ENCODE measurements at regions not wholly inside any gene's neighbourhood (a gene's known extent, or its start where the extent isn't known, plus 50 kb on each side); places are given as distances from the start of the nearest gene placed in this dataset.

DNA sequence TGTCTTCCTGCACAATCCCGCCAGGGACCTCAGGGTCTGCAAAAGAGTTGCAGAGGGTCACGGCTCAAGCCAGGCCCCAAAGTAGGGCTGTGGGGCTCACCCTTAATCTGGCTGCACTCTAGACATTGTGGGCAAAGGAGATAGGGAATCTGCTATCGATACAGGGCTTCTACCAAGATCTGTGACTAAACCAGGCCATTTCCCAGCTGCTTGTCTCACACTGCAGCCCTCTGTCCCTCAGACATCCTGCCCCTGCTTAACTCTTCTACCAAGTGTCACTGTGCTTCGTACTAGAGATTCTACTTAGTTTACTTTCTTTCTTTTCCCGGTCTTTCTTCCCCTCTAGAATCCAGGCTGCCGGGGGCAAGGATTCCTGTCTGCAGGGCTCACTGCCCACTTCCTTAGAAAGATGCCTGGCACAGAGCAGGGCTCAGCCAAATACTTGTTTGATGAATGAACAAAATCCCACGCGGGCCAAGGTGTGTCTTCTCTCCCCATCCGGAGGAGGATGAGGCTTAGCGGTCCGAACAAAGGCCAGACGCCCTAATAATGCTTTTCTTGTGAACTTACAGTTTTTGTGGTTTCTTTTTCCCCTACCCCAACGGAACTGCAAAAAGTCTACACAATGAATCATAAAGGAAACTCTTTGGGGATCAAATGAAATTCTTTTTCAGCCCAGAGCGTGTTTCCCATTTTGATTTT, 61.3 kb upstream of the ANO1 start:
- H4K20me1 ChIP-seq (ENCODE audit: control insufficient read depth, insufficient read depth, low read length, poor library complexity, severe bottlenecking): no peaks in the 10 kb centered on the region
- H3K79me2 ChIP-seq (ENCODE audit: control insufficient read depth, insufficient read depth, low read length): no peaks in the 10 kb centered on the region
- H3K36me3 ChIP-seq (replicated peaks in 1 of 2; ENCODE audit: control extremely low read depth in 1 of 2, control insufficient read depth in 1 of 2, extremely low read depth in 1 of 2, insufficient read depth in 2 of 2, low read length in 1 of 2): no peaks in the 10 kb centered on the region
- Mint-ChIP-seq H3K9me3 (ENCODE audit: insufficient read depth) (no peaks in the 10 kb centered on the region), H3K27me3 (peaks cover 7% of the 10 kb centered on the region), H3K4me3 (no peak overlapping the region), H3K27ac (no peak overlapping the region), H3K4me1 (no peaks in the 10 kb centered on the region)
- H3K27ac ChIP-seq (ENCODE audit: low read length in 2 of 2): no peak overlapping the region
- intact Hi-C loops (cut with micrococcal nuclease): no loop called here
- H3K9ac ChIP-seq (ENCODE audit: low read length): no peak overlapping the region
- ChIA-PET CTCF (no interaction called here), POLR2A (no interaction called here)
- H3K27me3 ChIP-seq (replicated peaks in 1 of 4; ENCODE audit: control extremely low read depth in 1 of 4, control insufficient read depth in 3 of 4, insufficient read depth in 4 of 4, low read length in 3 of 4): no peaks in the 10 kb centered on the region
- 49% methylated on average over 9 of the region's 14 CpGs for WGBS (ENCODE audit: insufficient coverage)
- no peak overlapping the region for H3K4me3 ChIP-seq (ENCODE audit: control extremely low read depth in 1 of 5, extremely low read depth in 1 of 5, insufficient read depth in 1 of 5, low read depth in 2 of 5, low read length in 4 of 5)
- peaks cover 0 to 4% (median 0%) of the 10 kb centered on the region in 3 donors for H3K9me3 ChIP-seq (ENCODE audit: control extremely low read depth in 1 of 3, control insufficient read depth in 2 of 3, insufficient read depth in 1 of 3, low read length in 2 of 3)
- H3K4me2 ChIP-seq (replicated peaks; ENCODE audit: low read depth, low read length, poor library complexity, severe bottlenecking): no peak overlapping the region
- H3K4me1 ChIP-seq (ENCODE audit: control insufficient read depth in 2 of 2, insufficient read depth in 2 of 2, low read length in 2 of 2): no peaks in the 10 kb centered on the region
- TF ChIP-seq, protein P1, sequence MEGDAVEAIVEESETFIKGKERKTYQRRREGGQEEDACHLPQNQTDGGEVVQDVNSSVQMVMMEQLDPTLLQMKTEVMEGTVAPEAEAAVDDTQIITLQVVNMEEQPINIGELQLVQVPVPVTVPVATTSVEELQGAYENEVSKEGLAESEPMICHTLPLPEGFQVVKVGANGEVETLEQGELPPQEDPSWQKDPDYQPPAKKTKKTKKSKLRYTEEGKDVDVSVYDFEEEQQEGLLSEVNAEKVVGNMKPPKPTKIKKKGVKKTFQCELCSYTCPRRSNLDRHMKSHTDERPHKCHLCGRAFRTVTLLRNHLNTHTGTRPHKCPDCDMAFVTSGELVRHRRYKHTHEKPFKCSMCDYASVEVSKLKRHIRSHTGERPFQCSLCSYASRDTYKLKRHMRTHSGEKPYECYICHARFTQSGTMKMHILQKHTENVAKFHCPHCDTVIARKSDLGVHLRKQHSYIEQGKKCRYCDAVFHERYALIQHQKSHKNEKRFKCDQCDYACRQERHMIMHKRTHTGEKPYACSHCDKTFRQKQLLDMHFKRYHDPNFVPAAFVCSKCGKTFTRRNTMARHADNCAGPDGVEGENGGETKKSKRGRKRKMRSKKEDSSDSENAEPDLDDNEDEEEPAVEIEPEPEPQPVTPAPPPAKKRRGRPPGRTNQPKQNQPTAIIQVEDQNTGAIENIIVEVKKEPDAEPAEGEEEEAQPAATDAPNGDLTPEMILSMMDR (IDR thresholded peaks at IDR 0.05): no peak
- no peak for TF ChIP-seq EZH2 (IDR thresholded peaks at IDR 0.05; ENCODE audit: borderline replicate concordance, insufficient read depth, low read depth, low read length, poor library complexity, severe bottlenecking)
- no peak for ATAC-seq (ENCODE audit: low read depth)
- no peak for DNase-seq
- no peak overlapping the region for H2AFZ ChIP-seq (ENCODE audit: insufficient read depth, low read depth, low read length, poor library complexity, severe bottlenecking)

DNA sequence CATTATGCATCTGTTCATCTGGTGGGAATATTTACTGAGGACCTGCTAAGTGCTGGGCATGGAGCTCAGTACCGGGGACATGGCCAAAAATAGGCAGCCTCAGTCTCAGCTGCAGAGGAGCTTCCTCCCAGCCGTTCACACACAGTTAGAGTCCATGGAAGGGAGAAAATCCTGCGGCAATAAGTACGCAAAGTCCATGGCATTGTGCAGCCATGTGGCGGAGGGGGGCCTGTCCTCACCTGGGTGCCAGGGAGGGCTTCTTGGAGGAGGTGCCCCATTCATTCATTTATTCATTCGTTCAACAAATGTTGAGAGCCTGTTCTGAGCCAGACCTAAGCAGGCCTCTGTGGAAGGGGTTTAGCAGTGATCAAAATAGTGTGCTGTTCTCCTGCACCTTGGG, 59.3 kb upstream of the ANO1 start:
- H3K36me3 ChIP-seq (replicated peaks in 1 of 2; ENCODE audit: control extremely low read depth in 1 of 2, control insufficient read depth in 1 of 2, extremely low read depth in 1 of 2, insufficient read depth in 2 of 2, low read length in 1 of 2): no peaks in the 10 kb centered on the region
- H3K9me3 ChIP-seq (ENCODE audit: control extremely low read depth in 1 of 3, control insufficient read depth in 2 of 3, insufficient read depth in 1 of 3, low read length in 2 of 3): peaks cover 0 to 4% (median 0%) of the 10 kb centered on the region in 3 donors
- no peak for ATAC-seq (ENCODE audit: low read depth)
- Mint-ChIP-seq H3K4me1 (no peaks in the 10 kb centered on the region), H3K9me3 (ENCODE audit: insufficient read depth) (no peaks in the 10 kb centered on the region), H3K27ac (no peak overlapping the region), H3K4me3 (no peak overlapping the region), H3K27me3 (peaks cover 7% of the 10 kb centered on the region)
- no peak overlapping the region for H3K4me3 ChIP-seq (ENCODE audit: control extremely low read depth in 1 of 5, extremely low read depth in 1 of 5, insufficient read depth in 1 of 5, low read depth in 2 of 5, low read length in 4 of 5)
- no peak overlapping the region for H2AFZ ChIP-seq (ENCODE audit: insufficient read depth, low read depth, low read length, poor library complexity, severe bottlenecking)
- H3K27me3 ChIP-seq (replicated peaks in 1 of 4; ENCODE audit: control extremely low read depth in 1 of 4, control insufficient read depth in 3 of 4, insufficient read depth in 4 of 4, low read length in 3 of 4): peaks cover 0 to 2% (median 0%) of the 10 kb centered on the region in 4 experiments
- no peak overlapping the region for H3K27ac ChIP-seq (ENCODE audit: low read length in 2 of 2)
- POLR2A ChIA-PET: no interaction called here
- H3K9ac ChIP-seq (ENCODE audit: low read length): no peak overlapping the region
- intact Hi-C loops (cut with micrococcal nuclease): no loop called here
- no peak overlapping the region for H3K4me2 ChIP-seq (replicated peaks; ENCODE audit: low read depth, low read length, poor library complexity, severe bottlenecking)
- no peaks in the 10 kb centered on the region for H4K20me1 ChIP-seq (ENCODE audit: control insufficient read depth, insufficient read depth, low read length, poor library complexity, severe bottlenecking)
- no peaks in the 10 kb centered on the region for H3K4me1 ChIP-seq (ENCODE audit: control insufficient read depth in 2 of 2, insufficient read depth in 2 of 2, low read length in 2 of 2)
- CTCF ChIA-PET: no interaction called here
- DNase-seq: no peak
- H3K79me2 ChIP-seq (ENCODE audit: control insufficient read depth, insufficient read depth, low read length): no peaks in the 10 kb centered on the region
- 82% methylated on average over 4 of the region's 6 CpGs for WGBS (ENCODE audit: insufficient coverage)
- TF ChIP-seq, protein P1 (IDR thresholded peaks at IDR 0.05): no peak
- no peak for TF ChIP-seq EZH2 (IDR thresholded peaks at IDR 0.05; ENCODE audit: borderline replicate concordance, insufficient read depth, low read depth, low read length, poor library complexity, severe bottlenecking)
